HepG2 (cell line): ENCODE measurements at regions not wholly inside any gene's neighbourhood (a gene's known extent, or its start where the extent isn't known, plus 50 kb on each side); places are given as distances from the start of the nearest gene placed in this dataset.

ENCODE experiments used
- ATAC-seq: fragments of 200-7000 bp; cut with Tn5 transposase; 3 replicates; pipeline ENCODE4 v1.9.1; 2020; ENCODE audit warnings: mild to moderate bottlenecking, moderate library complexity
- BruUV-seq: library from RNA; stranded (reverse); fragments of 400-500 nt; replicated peaks from 2 replicates; lab custom pipeline; 2021; lab: Mats Ljungman, UMichigan
- CTCF ChIA-PET: fragments of 300-600 bp; formaldehyde crosslinking; extraction: SDS; loops from one replicate; lab custom pipeline; 2021; ENCODE audit warnings: low total read pairs, inconsistent platforms, low intra/inter-chr PET ratio; lab: Yijun Ruan, JAX
- POLR2A ChIA-PET: fragments of 350-600 bp; sonication (Branson Sonifier 250); formaldehyde crosslinking; loops from one replicate; lab custom pipeline; 2020; ENCODE audit warnings: antibody characterized with exemption, inconsistent platforms; lab: Yijun Ruan, JAX
- DNase-seq: peaks from one replicate; pipeline ENCODE4 v3.0.0-alpha.2; 2015; ENCODE audit warnings: low spot score
- FAIRE-seq: peaks from 3 replicates; lab custom pipeline; 2011; peaks lifted over from hg19 to GRCh38; lab: Jason Lieb, UNC
- H2AFZ ChIP-seq: one replicate; pipeline ENCODE4 v1.6.1; 2011; ENCODE audit warnings: low read length, inconsistent platforms
- H3K27ac ChIP-seq: fragments of 300-600 bp; 3 replicates; pipeline ENCODE4 v1.8.0; 2011; ENCODE audit warnings: mixed run types, mild to moderate bottlenecking, mixed read lengths, low read length, inconsistent platforms; ENCODE audit not compliant: insufficient read depth; ENCODE audit errors: extremely low read length
- H3K27me3 ChIP-seq, 2 experiments: fragments of 200-600 bp in 1 of 2; 2 replicates in 1 of 2; 3 replicates in 1 of 2; pipeline versions ENCODE4 v1.6.0 to v1.8.0; 2011; ENCODE audit warnings: low read length in 2 of 2, mild to moderate bottlenecking in 2 of 2, moderate library complexity in 2 of 2, inconsistent platforms in 1 of 2; ENCODE audit not compliant: insufficient read depth in 2 of 2, control insufficient read depth in 1 of 2
- H3K36me3 ChIP-seq, 2 experiments: fragments of 200-600 bp in 1 of 2; replicated peaks in 1 of 2; 2 replicates in 1 of 2; 3 replicates in 1 of 2; pipeline versions ENCODE4 v1.5.1 to v1.8.0; 2011; ENCODE audit warnings: low read length in 2 of 2, inconsistent platforms in 1 of 2; ENCODE audit not compliant: insufficient read depth in 2 of 2, control insufficient read depth in 1 of 2
- H3K4me1 ChIP-seq: 2 replicates; pipeline ENCODE4 v1.5.1; 2012; ENCODE audit warnings: low read length, inconsistent platforms; ENCODE audit not compliant: insufficient read depth
- H3K4me2 ChIP-seq: 2 replicates; pipeline ENCODE4 v1.6.0; 2011; ENCODE audit warnings: low read depth, low read length, inconsistent platforms
- H3K4me3 ChIP-seq, 3 experiments: fragments of 200-600 bp in 1 of 3; sonication (generic), shearing (Covaris generic) in 1 of 3; replicated peaks in 1 of 3; 2 replicates each; pipeline ENCODE4 v1.5.1; 2011 to 2016; ENCODE audit warnings: low read length in 3 of 3, inconsistent platforms in 2 of 3, low read depth in 2 of 3, mild to moderate bottlenecking in 2 of 3, control low read depth in 1 of 3, mixed read lengths in 1 of 3; ENCODE audit not compliant: insufficient read depth in 1 of 3
- H3K79me2 ChIP-seq: one replicate; pipeline ENCODE4 v1.6.1; 2011; ENCODE audit warnings: low read length, inconsistent platforms; ENCODE audit not compliant: insufficient read depth
- H3K9ac ChIP-seq: 2 replicates; pipeline ENCODE4 v1.6.0; 2011; ENCODE audit warnings: mild to moderate bottlenecking, low read depth, low read length, inconsistent platforms; ENCODE audit not compliant: insufficient read depth
- H3K9me3 ChIP-seq: 2 replicates; pipeline ENCODE4 v1.5.1; 2012; ENCODE audit warnings: mild to moderate bottlenecking, low read length
- H4K20me1 ChIP-seq: 2 replicates; pipeline ENCODE4 v1.6.0; 2011; ENCODE audit warnings: inconsistent platforms, mild to moderate bottlenecking, low read length, moderate library complexity; ENCODE audit not compliant: insufficient read depth
- NCOA1 ChIP-seq: sonication (generic); formaldehyde crosslinking; IDR thresholded peaks from 2 replicates; pipeline ENCODE4 v1.9.0; 2021; ENCODE audit warnings: missing genetic modification reagents
- NFE2L2 ChIP-seq: fragments of 150-350 bp; IDR thresholded peaks from 2 replicates; pipeline ENCODE4 v1.6.1; 2014; ENCODE audit warnings: low read length
- NPAS2 ChIP-seq: sonication (generic); formaldehyde crosslinking; IDR thresholded peaks from 2 replicates; pipeline ENCODE4 v1.8.0; 2022; ENCODE audit warnings: mild to moderate bottlenecking, missing genetic modification reagents, borderline replicate concordance
- SAP130 ChIP-seq: IDR thresholded peaks from 2 replicates; pipeline ENCODE4 v1.6.1; 2016; ENCODE audit warnings: low read depth
- SATB2 ChIP-seq: sonication (generic); formaldehyde crosslinking; IDR thresholded peaks from 2 replicates; pipeline ENCODE4 v1.5.0; 2020; ENCODE audit warnings: missing genetic modification reagents
- SMARCC2 ChIP-seq: fragments of 450-650 bp; IDR thresholded peaks from 2 replicates; pipeline ENCODE4 v1.6.1; 2017; ENCODE audit warnings: antibody characterized with exemption, mild to moderate bottlenecking
- TOPORS ChIP-seq: sonication (generic); formaldehyde crosslinking; IDR thresholded peaks from 2 replicates; pipeline ENCODE4 v1.8.0; 2023; ENCODE audit warnings: mild to moderate bottlenecking, missing genetic modification reagents
- ZNF124 ChIP-seq: sonication (generic); formaldehyde crosslinking; IDR thresholded peaks from 2 replicates; pipeline ENCODE4 v1.4.0; 2020; ENCODE audit warnings: missing genetic modification reagents
- WGBS: methylation state at CpG from one replicate; pipeline ENCODE4 v1.1.6; 2017; ENCODE audit warnings: low lambda C conversion rate; 5-methylcytosine and 5-hydroxymethylcytosine counted together
- in situ Hi-C: cut with HindIII; loops from 2 replicates; pipeline ENCODE4 v1.10.0; 2017; ENCODE audit warnings: low pct_unique_long_range_greater_than_20kb; ENCODE audit not compliant: extremely low pct_ligation_motif_present
- intact Hi-C: fragments of 100-400 bp; cut with micrococcal nuclease; formaldehyde crosslinking; loops from one replicate; pipeline ENCODE4 v1.10.0; 2022; ENCODE audit not compliant: unreplicated experiment
- TF ChIP-seq, protein P1 (sequence below): fragments of 450-650 bp; IDR thresholded peaks from 2 replicates; pipeline ENCODE4 v1.6.1; 2016

DNA sequence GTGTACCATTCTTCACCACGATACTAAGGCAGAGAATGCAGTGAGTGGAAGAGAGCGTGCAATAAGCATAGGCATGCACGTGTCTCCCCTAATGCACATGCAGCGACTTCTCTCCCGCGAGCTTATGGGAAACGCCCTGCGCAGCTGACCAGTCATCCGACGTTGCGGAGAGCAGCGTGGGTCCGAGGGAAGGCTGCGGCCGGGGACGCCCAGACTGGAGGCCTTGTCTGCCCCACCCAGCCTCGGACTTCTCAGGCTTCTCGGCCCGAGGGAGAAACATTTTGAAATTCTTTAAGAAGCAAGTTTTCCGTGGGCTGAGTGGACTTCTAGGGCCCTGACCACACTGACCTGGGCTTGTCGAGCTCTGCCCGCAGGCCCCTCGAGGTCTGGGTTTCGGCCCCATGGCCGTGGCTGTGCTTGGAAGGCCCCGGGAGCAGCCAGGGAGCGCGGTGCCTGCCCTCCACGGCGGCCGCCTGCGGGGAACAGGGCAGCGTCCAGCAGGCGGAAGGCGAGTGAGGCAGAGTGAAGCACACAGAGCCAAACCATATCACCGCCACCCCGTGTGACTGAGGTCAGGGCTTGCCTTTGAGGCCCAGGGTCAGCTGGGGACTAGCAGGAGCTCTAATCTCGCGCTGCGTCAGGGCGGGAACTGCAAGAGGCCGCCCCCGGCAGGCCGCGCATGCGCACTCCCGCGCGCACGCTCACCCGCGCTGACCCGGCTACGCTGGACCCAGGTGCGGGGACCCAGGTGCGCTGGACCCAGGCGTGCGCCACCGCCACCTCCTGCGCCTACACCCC is 60.0 kb upstream of the IRX1 start (continued):
- TF ChIP-seq TOPORS (CRISPR knock-in tag) (no peak), NPAS2 (no peak), SMARCC2 (no peak), SAP130 (CRISPR knock-in tag) (no peak), SATB2 (CRISPR knock-in tag) (no peak), ZNF124 (no peak)
- TF ChIP-seq, protein P1, sequence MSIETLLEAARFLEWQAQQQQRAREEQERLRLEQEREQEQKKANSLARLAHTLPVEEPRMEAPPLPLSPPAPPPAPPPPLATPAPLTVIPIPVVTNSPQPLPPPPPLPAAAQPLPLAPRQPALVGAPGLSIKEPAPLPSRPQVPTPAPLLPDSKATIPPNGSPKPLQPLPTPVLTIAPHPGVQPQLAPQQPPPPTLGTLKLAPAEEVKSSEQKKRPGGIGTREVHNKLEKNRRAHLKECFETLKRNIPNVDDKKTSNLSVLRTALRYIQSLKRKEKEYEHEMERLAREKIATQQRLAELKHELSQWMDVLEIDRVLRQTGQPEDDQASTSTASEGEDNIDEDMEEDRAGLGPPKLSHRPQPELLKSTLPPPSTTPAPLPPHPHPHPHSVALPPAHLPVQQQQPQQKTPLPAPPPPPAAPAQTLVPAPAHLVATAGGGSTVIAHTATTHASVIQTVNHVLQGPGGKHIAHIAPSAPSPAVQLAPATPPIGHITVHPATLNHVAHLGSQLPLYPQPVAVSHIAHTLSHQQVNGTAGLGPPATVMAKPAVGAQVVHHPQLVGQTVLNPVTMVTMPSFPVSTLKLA = no peak
- TF ChIP-seq, all 625 proteins: peak for 0

DNA sequence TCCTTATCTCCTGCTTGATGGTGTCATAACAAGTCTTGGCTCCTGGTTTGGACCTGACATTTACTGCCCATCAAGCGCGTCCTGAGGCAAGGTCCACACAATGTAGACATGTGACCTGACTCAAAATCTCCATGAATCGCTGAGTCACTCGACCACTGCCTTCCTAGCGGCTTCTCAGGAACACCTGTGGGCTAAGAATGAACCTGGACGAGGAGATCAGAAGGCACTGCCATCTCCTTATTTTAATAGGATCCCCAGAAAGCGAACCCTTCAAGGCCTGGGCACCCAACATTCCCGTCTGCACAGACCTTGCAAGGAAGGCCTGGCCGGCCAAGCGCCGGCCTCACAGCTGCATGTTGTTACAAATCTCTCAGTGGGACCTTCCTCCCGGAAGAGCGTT is 60.6 kb upstream of the IRX1 start:
- Histone ChIP-seq H3K9ac (no peak overlapping the region), H3K4me1 (no peaks in the 10 kb centered on the region), H3K27me3 (no peaks in the 10 kb centered on the region), H3K4me2 (no peak overlapping the region), H3K36me3 (no peaks in the 10 kb centered on the region), H3K9me3 (no peaks in the 10 kb centered on the region), H3K4me3 (no peak overlapping the region), H3K27ac (no peak overlapping the region), H3K79me2 (no peaks in the 10 kb centered on the region), H2AFZ (no peak overlapping the region), H4K20me1 (no peaks in the 10 kb centered on the region)
- ChIA-PET CTCF (no interaction called here), POLR2A (no interaction called here)
- no TSS peak for BruUV-seq
- ATAC-seq (no peak), DNase-seq (no peak), FAIRE-seq (no peak)
- intact Hi-C loops = no loop called here
- 0 out of 2 replicates have a peak, but pooled peaks have one; percentile 33 for TF ChIP-seq NFE2L2
- no peak for TF ChIP-seq NCOA1 (CRISPR knock-in tag)
- in situ Hi-C loops = no loop called here
- 71% methylated on average over 9 of the region's 13 CpGs for WGBS
